Type B pancreatic cell (in vitro differentiated cells): ENCODE measurements at regions not wholly inside any gene's neighbourhood (a gene's known extent, or its start where the extent isn't known, plus 50 kb on each side); places are given as distances from the start of the nearest gene placed in this dataset.

Experiments used
- DNase-seq: peaks from one replicate; pipeline ENCODE4 v3.0.0; 2021; ENCODE audit warnings: mixed read lengths; ENCODE audit not compliant: unreplicated experiment; ENCODE audit errors: extremely low spot score
- H3K27ac Mint-ChIP-seq: 2 replicates; pipeline ENCODE4 v1.8.0; 2021; ENCODE audit warnings: mild to moderate bottlenecking, mixed read lengths
- H3K27me3 Mint-ChIP-seq: 2 replicates; pipeline ENCODE4 v1.8.0; 2021; ENCODE audit warnings: mixed read lengths
- H3K36me3 Mint-ChIP-seq: 2 replicates; pipeline ENCODE4 v1.8.0; 2021; ENCODE audit warnings: mixed read lengths
- H3K4me1 Mint-ChIP-seq: one replicate; pipeline ENCODE4 v1.8.0; 2021; ENCODE audit warnings: mixed read lengths; ENCODE audit not compliant: unreplicated experiment
- H3K4me3 Mint-ChIP-seq: 2 replicates; pipeline ENCODE4 v1.8.0; 2021; ENCODE audit warnings: mild to moderate bottlenecking, mixed read lengths
- H3K9me3 Mint-ChIP-seq: 2 replicates; pipeline ENCODE4 v1.8.0; 2021; ENCODE audit warnings: mixed read lengths
- CTCF ChIP-seq: fragments of 200-600 bp; sonication (generic); conservative IDR thresholded peaks from 2 replicates; pipeline ENCODE4 v1.5.0; 2021; ENCODE audit warnings: antibody characterized with exemption, mild to moderate bottlenecking

- no peak overlapping the region for H3K27ac Mint-ChIP-seq
- H3K27me3 Mint-ChIP-seq = peaks cover 30% of the 10 kb centered on the region
- H3K4me3 Mint-ChIP-seq = no peak overlapping the region
- TF ChIP-seq CTCF = no peak
- H3K36me3 Mint-ChIP-seq = no peaks in the 10 kb centered on the region
- no peak for DNase-seq
- H3K9me3 Mint-ChIP-seq = no peaks in the 10 kb centered on the region
- H3K4me1 Mint-ChIP-seq = peaks cover 16% of the 10 kb centered on the region
Measured at GRCh38 chr16:86982347-86982596, 334.9 kb downstream of the C16orf95 start.

- TF ChIP-seq CTCF = no peak
- H3K4me1 Mint-ChIP-seq = peaks cover 22% of the 10 kb centered on the region
- no peaks in the 10 kb centered on the region for H3K36me3 Mint-ChIP-seq
- DNase-seq = no peak
- no peak overlapping the region for H3K4me3 Mint-ChIP-seq
- no peak overlapping the region for H3K27ac Mint-ChIP-seq
- no peaks in the 10 kb centered on the region for H3K9me3 Mint-ChIP-seq
- peaks cover 31% of the 10 kb centered on the region for H3K27me3 Mint-ChIP-seq
Measured at GRCh38 chr16:86982912-86983311, 334.3 kb downstream of the C16orf95 start.

GRCh38 chr16:86983621-86984020 lies 333.6 kb downstream of the C16orf95 start:
- H3K27ac Mint-ChIP-seq = no peak overlapping the region
- TF ChIP-seq CTCF = no peak
- H3K9me3 Mint-ChIP-seq = no peaks in the 10 kb centered on the region
- H3K4me3 Mint-ChIP-seq = no peak overlapping the region
- no peaks in the 10 kb centered on the region for H3K36me3 Mint-ChIP-seq
- DNase-seq = no peak
- H3K27me3 Mint-ChIP-seq = peaks cover 36% of the 10 kb centered on the region
- H3K4me1 Mint-ChIP-seq = peaks cover 28% of the 10 kb centered on the region

GRCh38 chr16:86984343-86984742 lies 332.8 kb downstream of the C16orf95 start:
- no peaks in the 10 kb centered on the region for H3K9me3 Mint-ChIP-seq
- no peak for DNase-seq
- no peak overlapping the region for H3K27ac Mint-ChIP-seq
- no peaks in the 10 kb centered on the region for H3K36me3 Mint-ChIP-seq
- no peak overlapping the region for H3K4me3 Mint-ChIP-seq
- peaks cover 28% of the 10 kb centered on the region for H3K4me1 Mint-ChIP-seq
- no peak for TF ChIP-seq CTCF
- H3K27me3 Mint-ChIP-seq = peaks cover 39% of the 10 kb centered on the region

GRCh38 chr16:86984991-86985647 lies 332.1 kb downstream of the C16orf95 start:
- no peak for TF ChIP-seq CTCF
- H3K9me3 Mint-ChIP-seq = no peaks in the 10 kb centered on the region
- peaks cover 34% of the 10 kb centered on the region for H3K27me3 Mint-ChIP-seq
- peaks cover 36% of the 10 kb centered on the region for H3K4me1 Mint-ChIP-seq
- no peak for DNase-seq
- no peak overlapping the region for H3K27ac Mint-ChIP-seq
- H3K4me3 Mint-ChIP-seq = no peak overlapping the region
- no peaks in the 10 kb centered on the region for H3K36me3 Mint-ChIP-seq

- Mint-ChIP-seq H3K27me3 (peaks cover 34% of the 10 kb centered on the region), H3K9me3 (no peaks in the 10 kb centered on the region), H3K27ac (no peak overlapping the region), H3K36me3 (no peaks in the 10 kb centered on the region), H3K4me3 (no peak overlapping the region), H3K4me1 (peaks cover 40% of the 10 kb centered on the region)
- TF ChIP-seq CTCF = no peak
- DNase-seq = no peak
Measured at GRCh38 chr16:86985648-86986015, 331.6 kb downstream of the C16orf95 start.
